MCF 10A (cell line): ENCODE measurements at regions not wholly inside any gene's neighbourhood (a gene's known extent, or its start where the extent isn't known, plus 50 kb on each side); places are given as distances from the start of the nearest gene placed in this dataset.

Experiments used
- BruUV-seq: library from RNA; stranded (reverse); fragments of 400-500 nt; replicated peaks from 2 replicates; lab custom pipeline; 2021; lab: Mats Ljungman, UMichigan
- CTCF ChIA-PET: fragments of 300-600 bp; sonication (Branson Sonifier 250); formaldehyde crosslinking; extraction: SDS; loops from one replicate; lab custom pipeline; 2021; ENCODE audit warnings: antibody characterized with exemption, inconsistent platforms; lab: Yijun Ruan, JAX
- POLR2A ChIA-PET: fragments of 300-600, 350-650 bp; sonication (Branson Sonifier 250); formaldehyde crosslinking; extraction: SDS; loops from one replicate; lab custom pipeline; 2020; ENCODE audit warnings: antibody characterized with exemption, inconsistent platforms; lab: Yijun Ruan, JAX
- DNase-seq: peaks from one replicate; pipeline ENCODE4 v3.0.0-alpha.2; 2018; ENCODE audit not compliant: unreplicated experiment
- H3K27ac Mint-ChIP-seq: one replicate; pipeline ENCODE4 v1.8.0; 2022; ENCODE audit warnings: mild to moderate bottlenecking, low read depth, mixed read lengths; ENCODE audit not compliant: unreplicated experiment
- H3K27me3 Mint-ChIP-seq: one replicate; pipeline ENCODE4 v1.8.0; 2022; ENCODE audit warnings: mixed read lengths; ENCODE audit not compliant: insufficient read depth, unreplicated experiment
- H3K36me3 Mint-ChIP-seq: one replicate; pipeline ENCODE4 v1.8.0; 2022; ENCODE audit warnings: mild to moderate bottlenecking, moderate library complexity, mixed read lengths; ENCODE audit not compliant: insufficient read depth, unreplicated experiment
- H3K4me1 Mint-ChIP-seq: one replicate; pipeline ENCODE4 v1.8.0; 2022; ENCODE audit warnings: mixed read lengths; ENCODE audit not compliant: insufficient read depth, unreplicated experiment
- H3K4me3 Mint-ChIP-seq: one replicate; pipeline ENCODE4 v1.8.0; 2022; ENCODE audit warnings: mild to moderate bottlenecking, moderate library complexity, mixed read lengths; ENCODE audit not compliant: unreplicated experiment
- H3K9me3 Mint-ChIP-seq: one replicate; pipeline ENCODE4 v1.8.0; 2022; ENCODE audit warnings: mixed read lengths; ENCODE audit not compliant: unreplicated experiment
- CTCF ChIP-seq: fragments of 200-600 bp; IDR thresholded peaks from one replicate; pipeline ENCODE4 v1.8.0; 2022; ENCODE audit warnings: antibody characterized with exemption, mild to moderate bottlenecking; ENCODE audit not compliant: unreplicated experiment
- intact Hi-C: fragments of 100-400 bp; cut with micrococcal nuclease; formaldehyde crosslinking; loops from 2 replicates; pipeline ENCODE4 v1.14.1; 2022

GRCh38 chr18:61679836-61680235 is 213.0 kb downstream of the RNF152 start:
- ChIA-PET POLR2A (no interaction called here), CTCF (interaction anchor here (0.6 kb wide), 1 partner anchor 237 kb away, joined by 3 read pairs; no protein-coding TSS in a partner anchor)
- BruUV-seq, result no TSS peak
- no peaks in the 10 kb centered on the region for H3K36me3 Mint-ChIP-seq
- no peaks in the 10 kb centered on the region for H3K27me3 Mint-ChIP-seq
- TF ChIP-seq CTCF, result no peak
- no peak overlapping the region for H3K27ac Mint-ChIP-seq
- H3K4me3 Mint-ChIP-seq, result no peak overlapping the region
- peaks cover 7% of the 10 kb centered on the region for H3K9me3 Mint-ChIP-seq
- intact Hi-C loops, result no loop called here
- no peaks in the 10 kb centered on the region for H3K4me1 Mint-ChIP-seq
- DNase-seq, result no peak

GRCh38 chr18:61677435-61677970 is 215.3 kb downstream of the RNF152 start:
- no peaks in the 10 kb centered on the region for H3K36me3 Mint-ChIP-seq
- H3K27me3 Mint-ChIP-seq, result no peaks in the 10 kb centered on the region
- no peak for TF ChIP-seq CTCF
- no peak overlapping the region for H3K4me3 Mint-ChIP-seq
- BruUV-seq, result no TSS peak
- DNase-seq, result no peak
- H3K9me3 Mint-ChIP-seq, result peaks cover 7% of the 10 kb centered on the region
- ChIA-PET CTCF (interaction anchor here (0.6 kb wide), 1 partner anchor 134 kb away, joined by 3 read pairs; no protein-coding TSS in a partner anchor), POLR2A (no interaction called here)
- intact Hi-C loops, result no loop called here
- H3K4me1 Mint-ChIP-seq, result no peaks in the 10 kb centered on the region
- H3K27ac Mint-ChIP-seq, result no peak overlapping the region

GRCh38 chr18:61676773-61677434 is 215.9 kb downstream of the RNF152 start:
- intact Hi-C loops, result no loop called here
- no peaks in the 10 kb centered on the region for H3K27me3 Mint-ChIP-seq
- TF ChIP-seq CTCF, result no peak
- peaks cover 7% of the 10 kb centered on the region for H3K9me3 Mint-ChIP-seq
- no peaks in the 10 kb centered on the region for H3K4me1 Mint-ChIP-seq
- no TSS peak for BruUV-seq
- ChIA-PET POLR2A (no interaction called here), CTCF (no interaction called here)
- no peak overlapping the region for H3K4me3 Mint-ChIP-seq
- H3K36me3 Mint-ChIP-seq, result no peaks in the 10 kb centered on the region
- no peak for DNase-seq
- H3K27ac Mint-ChIP-seq, result no peak overlapping the region

- intact Hi-C loops, result no loop called here
- no peaks in the 10 kb centered on the region for H3K4me1 Mint-ChIP-seq
- ChIA-PET POLR2A (no interaction called here), CTCF (interaction anchor here (1.2 to 1.6 kb wide), 2 partner anchors 33 to 88 kb away, joined by 3 to 8 read pairs; no protein-coding TSS in a partner anchor)
- H3K27me3 Mint-ChIP-seq, result no peaks in the 10 kb centered on the region
- no peak for DNase-seq
- no peaks in the 10 kb centered on the region for H3K9me3 Mint-ChIP-seq
- H3K4me3 Mint-ChIP-seq, result no peak overlapping the region
- BruUV-seq, result no TSS peak
- H3K27ac Mint-ChIP-seq, result no peak overlapping the region
- TF ChIP-seq CTCF, result no peak
- no peaks in the 10 kb centered on the region for H3K36me3 Mint-ChIP-seq
Observed at GRCh38 chr18:61669320-61669719, 223.5 kb downstream of the RNF152 start.
